HL-60 (cell line): ENCODE measurements at regions not wholly inside any gene's neighbourhood (a gene's known extent, or its start where the extent isn't known, plus 50 kb on each side); places are given as distances from the start of the nearest gene placed in this dataset.

ENCODE experiments used
- DNase-seq, 2 experiments: peaks; one replicate each; pipeline ENCODE4 v3.0.0-alpha.2; 2010 to 2020; ENCODE audit warnings: low read depth in 1 of 2, low spot score in 1 of 2
- H3K27ac ChIP-seq: fragments of 250-450 bp; sonication (Bioruptor Pico); replicated peaks from 2 replicates; pipeline ENCODE4 v1.5.1; 2020; ENCODE audit warnings: mild to moderate bottlenecking, moderate library complexity
- H3K27me3 ChIP-seq: fragments of 250-450 bp; sonication (Bioruptor Pico); 2 replicates; pipeline ENCODE4 v1.5.1; 2021; ENCODE audit warnings: mild to moderate bottlenecking, moderate library complexity; ENCODE audit not compliant: insufficient read depth, poor library complexity, severe bottlenecking
- H3K4me3 ChIP-seq: replicated peaks from 2 replicates; pipeline ENCODE4 v1.5.1; 2011; ENCODE audit warnings: mild to moderate bottlenecking, control low read depth, low read length; ENCODE audit not compliant: insufficient read depth
- CTCF ChIP-seq: IDR thresholded peaks from one replicate; pipeline ENCODE4 v1.5.1; 2011; ENCODE audit warnings: low read length, control low read depth, inconsistent platforms; ENCODE audit not compliant: insufficient read depth
- GABPA ChIP-seq: IDR thresholded peaks from 2 replicates; pipeline ENCODE4 v1.6.1; 2012; ENCODE audit warnings: low read depth
- POLR2AphosphoS5 ChIP-seq: IDR thresholded peaks from 2 replicates; pipeline ENCODE4 v1.6.1; 2012; ENCODE audit warnings: low read depth
- REST ChIP-seq: IDR thresholded peaks from 2 replicates; pipeline ENCODE4 v1.6.1; 2012; ENCODE audit warnings: low read depth; ENCODE audit not compliant: insufficient replicate concordance
- SPI1 ChIP-seq: IDR thresholded peaks from 2 replicates; pipeline ENCODE4 v1.6.1; 2012; ENCODE audit warnings: low read depth, mild to moderate bottlenecking, borderline replicate concordance

GRCh38 chr12:3931776-3932175 is 58.6 kb upstream of the PARP11 start:
- no peak for DNase-seq
- Histone ChIP-seq H3K27me3 (peaks cover 2% of the 10 kb centered on the region), H3K4me3 (no peak overlapping the region), H3K27ac (no peak overlapping the region)
- TF ChIP-seq CTCF (no peak), REST (no peak), GABPA (no peak), SPI1 (no peak), POLR2AphosphoS5 (no peak)

GRCh38 chr12:3931206-3931605 is 58.0 kb upstream of the PARP11 start:
- TF ChIP-seq GABPA (no peak), CTCF (no peak), REST (no peak)
- Histone ChIP-seq H3K4me3 (no peak overlapping the region), H3K27ac (no peak overlapping the region), H3K27me3 (peaks cover 2% of the 10 kb centered on the region)
- no peak for DNase-seq

- DNase-seq: no peak
- no peak overlapping the region for H3K27ac ChIP-seq
- H3K4me3 ChIP-seq: no peak overlapping the region
- TF ChIP-seq POLR2AphosphoS5: no peak
- TF ChIP-seq GABPA: no peak
- TF ChIP-seq SPI1: no peak
- no peak for TF ChIP-seq CTCF
- TF ChIP-seq REST: no peak
- no peaks in the 10 kb centered on the region for H3K27me3 ChIP-seq
Observed at GRCh38 chr12:3929875-3930615, 56.8 kb upstream of the PARP11 start.
